Right lobe of liver (tissue), 4 donors: ENCODE measurements at regions not wholly inside any gene's neighbourhood (a gene's known extent, or its start where the extent isn't known, plus 50 kb on each side); places are given as distances from the start of the nearest gene placed in this dataset.

Source experiments
- CTCF ChIP-seq, 4 donors: fragments of 200-600 bp in 3 of 4; fragments of 450-650 bp in 1 of 4; IDR thresholded peaks; one replicate each; pipeline versions ENCODE4 v1.5.1 to v1.8.0; 2016 to 2022; ENCODE audit warnings: antibody characterized with exemption in 4 of 4, mild to moderate bottlenecking in 2 of 4
- POLR2A ChIP-seq: fragments of 450-650 bp; IDR thresholded peaks from one replicate; pipeline ENCODE4 v1.6.1; 2017; ENCODE audit warnings: antibody characterized with exemption, mild to moderate bottlenecking
- donor health status: DM: no; HTN: no; CAD: no.
- donor health status: DM: no; HTN: no; CAD: no.
- donor health status: DM: no; HTN: yes; CAD: no.

DNA sequence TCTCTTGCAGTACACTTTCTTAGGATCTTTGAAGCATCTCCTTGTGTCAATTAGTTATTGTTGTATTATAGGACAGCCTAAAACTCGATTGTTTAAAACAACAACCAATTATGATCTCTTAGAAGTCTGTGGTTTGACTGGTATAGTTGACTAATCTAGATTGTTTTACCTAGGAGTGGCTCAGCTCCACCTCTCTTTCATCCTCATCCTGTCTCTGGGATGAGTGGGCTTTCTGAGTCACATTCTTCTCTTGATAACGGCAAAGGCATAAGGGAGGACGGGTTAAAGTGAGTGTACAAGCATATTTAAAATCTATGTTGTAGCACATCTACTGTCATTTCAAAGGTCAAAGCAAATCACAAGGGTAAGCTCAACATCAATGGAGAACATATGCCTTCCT lies 102.3 kb upstream of the GULP1 start:
- TF ChIP-seq CTCF (IDR thresholded peaks at IDR 0.05) (no peak), POLR2A (no peak)
